DMS79 treated with DMSO at 0.1 percent for 48 hours (cell line): ENCODE measurements at regions not wholly inside any gene's neighbourhood (a gene's known extent, or its start where the extent isn't known, plus 50 kb on each side); places are given as distances from the start of the nearest gene placed in this dataset.
A peak's percentile ranks its signal among the peaks of the same experiment; 100 is the strongest.

Experiments
- DNase-seq: peaks from one replicate; lab custom pipeline; 2025; lab: John Stamatoyannopoulos, UW

DNA sequence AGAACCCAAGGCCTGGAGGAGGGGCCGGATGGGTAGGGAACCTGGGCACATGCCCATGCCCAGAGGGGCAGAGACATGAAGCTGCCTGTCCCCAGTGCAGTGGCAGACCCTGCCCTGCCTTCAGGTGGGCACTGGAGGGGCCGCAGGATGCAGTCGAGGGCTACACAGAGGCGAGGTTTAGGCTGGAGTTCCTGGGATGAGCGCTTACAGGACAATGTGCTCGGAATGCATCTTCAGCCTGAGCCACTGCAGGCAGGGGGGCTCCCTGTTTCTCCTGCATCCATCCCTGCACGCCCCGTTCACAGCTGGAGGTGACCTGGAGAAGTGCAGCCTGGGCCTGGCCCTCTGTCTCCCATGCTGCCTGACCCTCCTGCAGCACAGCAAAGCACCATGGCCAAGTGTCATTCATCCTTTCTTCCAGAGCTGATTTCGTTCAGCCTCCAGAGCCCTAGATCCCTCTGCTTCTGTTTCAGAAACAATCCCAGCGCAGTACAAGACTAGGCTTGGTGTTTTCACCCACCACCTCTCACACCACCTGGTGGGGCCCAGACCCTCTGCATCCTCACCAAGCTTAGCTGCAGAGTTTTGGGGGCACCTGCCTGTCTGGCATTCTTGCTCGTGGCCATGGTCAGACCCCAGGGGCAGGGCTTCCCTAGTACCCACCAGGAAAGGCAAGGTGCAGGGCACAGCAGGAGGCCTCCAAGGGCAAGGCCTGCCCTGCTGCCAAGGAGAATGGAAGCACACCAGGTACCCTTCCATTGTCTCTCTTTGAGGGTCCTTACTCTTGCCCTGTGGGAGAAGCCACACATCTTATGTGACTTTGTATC is 311.9 kb downstream of the TCERG1L start:
- DNase-seq: no peak

DNA sequence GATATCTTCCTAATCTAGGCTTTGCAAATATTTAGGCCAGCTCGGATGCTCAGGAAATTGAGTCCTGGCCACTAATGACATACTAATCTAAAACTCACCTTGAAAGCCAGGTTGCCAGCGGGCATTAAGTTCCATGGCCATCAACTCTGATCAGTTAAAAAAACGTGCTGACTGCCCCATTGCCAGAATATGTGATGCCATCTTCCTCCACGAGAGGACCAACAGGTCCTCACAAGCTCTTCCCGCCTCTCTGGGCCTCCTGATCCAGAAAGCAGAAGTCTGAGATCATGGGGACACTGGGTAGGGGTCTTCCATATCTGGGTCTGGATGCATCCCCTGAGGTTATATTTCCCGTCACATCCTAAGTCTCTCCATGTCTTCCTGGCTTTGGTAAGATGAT is 311.3 kb downstream of the TCERG1L start:
- DNase-seq: no peak

GRCh38 chr10:131000743-131001142 is 310.8 kb downstream of the TCERG1L start:
- no peak for DNase-seq

DNA sequence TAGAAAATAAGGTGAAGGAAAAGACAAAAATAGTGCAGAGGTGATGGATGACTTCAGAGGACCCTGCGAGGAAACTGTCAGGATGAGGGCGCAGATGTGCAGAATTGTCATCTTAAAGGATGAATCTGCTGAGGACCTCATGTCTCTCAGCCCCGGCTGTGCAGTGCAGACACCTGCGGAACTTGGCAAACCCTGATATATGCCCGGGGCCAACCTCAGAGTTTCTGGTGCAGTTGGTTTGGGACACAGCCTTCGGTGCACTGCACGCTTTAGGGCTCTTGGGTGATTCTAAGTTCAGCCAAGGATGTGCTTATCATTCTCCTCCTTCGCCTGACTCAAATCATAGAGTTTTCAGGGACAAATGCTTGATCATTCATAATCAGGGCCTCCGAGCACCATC is 310.1 kb downstream of the TCERG1L start:
- no peak for DNase-seq

DNA sequence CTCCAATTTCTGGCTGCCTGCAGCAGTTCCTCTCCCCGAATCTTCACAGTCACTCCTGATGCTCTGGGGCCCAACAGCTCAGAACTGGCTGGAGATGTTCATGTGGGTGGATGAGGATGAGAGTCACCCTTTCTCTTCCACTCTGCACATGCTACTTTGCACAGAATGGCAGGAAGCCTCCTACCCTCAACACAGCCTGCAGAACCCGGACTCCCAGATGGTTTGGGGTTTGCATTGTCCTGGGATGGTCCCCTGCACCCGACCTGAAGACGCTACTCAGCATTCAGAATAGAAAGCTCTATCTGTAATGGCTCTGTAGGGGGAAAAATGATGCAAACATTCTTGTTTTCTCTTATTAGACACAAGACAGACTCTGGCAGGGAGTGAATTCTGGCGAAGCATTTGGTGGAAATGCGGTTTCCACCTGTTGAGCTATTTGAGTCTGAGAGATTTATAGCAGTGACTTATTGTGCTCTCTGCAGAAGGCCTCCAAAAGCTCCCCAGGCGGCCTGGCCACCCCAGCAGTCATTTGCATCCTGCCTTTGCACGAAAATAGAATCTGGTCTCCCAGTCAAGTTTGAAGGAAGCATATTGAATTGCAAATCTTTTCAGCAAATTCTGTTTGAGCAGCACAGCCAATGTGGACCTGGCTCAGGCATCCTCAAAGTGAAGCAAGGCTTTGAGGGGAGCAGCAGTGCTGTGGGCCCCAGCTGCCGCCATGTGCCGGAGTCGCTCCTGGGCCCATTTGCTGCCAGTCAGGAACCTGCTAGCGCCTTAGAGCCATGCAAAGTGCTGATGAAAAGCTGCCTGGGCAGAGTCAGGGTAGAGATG is 309.3 kb downstream of the TCERG1L start:
- DNase-seq: no peak

DNA sequence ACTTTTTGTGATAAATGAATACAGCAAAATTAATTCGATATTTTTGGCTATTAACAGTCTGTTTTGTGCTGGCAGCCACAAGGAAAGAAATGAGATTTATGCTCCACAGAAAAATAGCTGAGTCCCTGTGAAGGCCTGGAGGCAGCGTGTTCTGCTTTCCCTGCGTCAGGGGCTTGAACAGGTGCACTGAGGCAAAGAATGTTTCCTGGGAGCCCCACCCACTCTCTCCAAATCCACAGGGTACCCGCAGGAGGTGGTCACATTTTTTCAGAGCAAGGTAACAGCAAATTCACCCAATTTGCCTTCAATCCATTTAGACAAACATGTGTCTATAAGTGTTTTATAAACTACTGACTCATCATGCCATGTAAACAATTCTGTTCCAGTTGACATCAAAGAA is 308.1 kb downstream of the TCERG1L start:
- DNase-seq: peak; percentile 9

GRCh38 chr10:131004276-131004675 is 307.2 kb downstream of the TCERG1L start:
- DNase-seq: no peak

DNA sequence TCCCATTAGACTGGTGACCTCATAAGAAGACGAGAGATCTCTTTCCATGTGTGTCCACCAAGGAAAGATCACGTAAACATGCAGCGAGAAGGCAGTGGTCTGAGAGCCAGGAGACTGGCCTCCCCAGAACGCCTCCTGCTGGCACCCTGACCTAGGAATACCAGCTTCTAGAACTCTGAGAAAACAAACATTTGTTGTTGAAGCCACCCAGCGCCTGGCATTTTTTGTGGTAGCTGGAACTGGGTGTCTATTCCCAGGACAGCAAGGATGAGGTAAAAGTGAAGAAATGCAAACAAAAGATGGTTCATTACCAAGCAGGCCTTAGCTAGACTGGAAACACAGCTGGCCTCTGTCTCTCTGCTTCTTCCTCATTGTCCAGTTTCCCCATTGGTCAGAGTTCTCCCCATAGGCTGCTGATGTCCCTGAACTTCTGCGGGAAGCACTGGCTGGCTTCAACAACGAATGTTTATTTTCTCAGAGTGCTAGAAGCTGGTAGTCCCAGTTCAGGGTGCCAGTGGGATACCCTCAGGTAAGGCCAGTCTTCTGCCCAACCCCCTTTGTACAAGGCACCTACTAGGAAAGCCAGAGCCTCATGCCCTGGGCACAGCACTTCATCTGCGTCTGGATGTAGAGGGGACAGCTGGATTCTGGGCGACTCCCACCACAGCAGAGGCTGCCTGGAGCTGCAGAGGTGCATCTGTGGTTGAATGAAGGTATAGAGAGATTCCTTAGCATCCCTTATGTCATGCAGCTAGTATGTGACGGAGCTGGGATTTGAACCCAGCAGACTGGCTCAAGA is 304.9 kb downstream of the TCERG1L start:
- no peak for DNase-seq

DNA sequence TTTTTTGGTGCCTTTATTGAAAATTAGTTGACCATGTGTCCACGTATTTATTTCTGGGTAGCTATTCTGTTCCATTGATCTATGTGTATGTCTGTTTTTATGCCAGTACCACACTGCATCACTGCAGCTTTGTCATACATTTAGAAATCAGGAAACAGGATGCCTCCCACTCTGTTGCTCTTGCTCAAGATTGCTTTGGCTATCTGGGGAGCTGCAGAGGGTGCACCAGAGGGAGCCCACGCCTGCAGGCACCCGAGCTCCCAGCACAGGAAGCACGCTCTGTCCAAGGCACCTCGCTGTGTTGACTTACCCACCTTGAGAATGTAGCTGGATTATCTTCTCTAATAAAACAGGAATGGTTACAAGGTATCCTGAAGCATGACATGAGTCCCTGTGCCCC is 301.7 kb downstream of the TCERG1L start:
- no peak for DNase-seq

DNA sequence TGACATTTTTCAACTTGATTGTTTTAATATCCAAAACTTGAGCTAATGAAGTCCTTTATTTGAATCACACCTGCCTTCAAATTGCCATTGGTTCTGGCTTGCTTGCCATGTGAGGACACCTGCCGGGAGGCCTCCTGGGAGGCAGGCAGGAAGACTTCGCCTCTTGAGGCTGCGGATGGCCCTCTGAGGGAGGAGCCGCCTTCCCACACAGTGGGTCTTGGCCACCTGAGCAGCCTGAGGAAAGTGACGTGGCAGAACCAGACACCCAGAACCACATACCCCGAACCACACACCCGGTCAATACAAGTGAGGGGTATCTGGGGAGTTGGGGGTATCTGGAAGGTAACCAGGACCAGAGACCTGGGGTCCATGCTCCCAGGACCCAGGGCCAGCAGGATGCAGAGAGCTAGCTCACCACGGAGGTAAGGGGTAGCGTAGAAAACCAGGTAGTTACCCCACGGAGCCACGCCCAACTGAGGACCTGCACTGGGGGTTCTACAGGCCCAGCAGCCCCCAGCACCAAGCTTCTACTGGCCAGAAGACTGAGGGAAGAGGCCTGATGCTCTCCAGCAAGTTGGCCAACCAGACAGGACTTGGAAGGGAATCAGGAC is 300.5 kb downstream of the TCERG1L start:
- DNase-seq: no peak

DNA sequence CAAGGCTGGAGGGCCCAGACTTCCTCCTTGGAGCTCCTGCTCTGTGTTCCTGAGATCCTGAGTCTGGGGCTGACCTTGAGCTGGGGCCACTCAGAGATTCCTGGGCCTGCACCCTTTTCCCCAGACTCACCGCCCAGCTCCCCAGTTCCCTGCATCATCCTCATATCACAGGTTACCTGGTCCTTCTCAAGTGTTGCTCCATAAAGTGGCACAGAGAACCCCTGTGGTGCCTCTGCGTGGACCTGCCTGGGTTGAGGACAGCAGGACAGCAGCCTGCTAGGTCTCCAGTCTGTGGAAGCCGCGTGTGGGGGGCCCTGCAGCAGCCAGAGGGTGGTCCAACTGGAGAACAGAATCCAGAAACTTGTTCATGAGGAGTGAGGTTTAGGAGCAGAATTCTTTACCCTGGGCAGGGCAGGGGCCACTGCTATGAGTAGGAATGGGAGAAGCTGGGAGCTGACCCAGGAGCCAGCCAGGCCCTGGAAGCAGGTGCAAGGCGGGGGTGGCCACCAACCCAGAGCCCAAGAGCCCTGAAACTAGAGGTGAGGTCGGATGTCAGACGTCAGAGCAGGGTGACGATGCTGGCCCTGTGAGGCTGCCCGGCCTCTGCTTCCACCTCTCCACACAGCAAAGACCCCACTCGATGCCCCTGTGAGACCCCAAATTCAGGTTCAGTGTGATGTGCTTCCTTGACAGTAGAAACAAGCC is 299.4 kb downstream of the TCERG1L start:
- DNase-seq: no peak

- DNase-seq: no peak
These were observed 298.9 kb downstream of the TCERG1L start for GRCh38 chr10:131012641-131012985.

- no peak for DNase-seq
These were observed 298.1 kb downstream of the TCERG1L start for GRCh38 chr10:131013281-131013912.

GRCh38 chr10:131014271-131014670 is 297.2 kb downstream of the TCERG1L start:
- DNase-seq: no peak

DNA sequence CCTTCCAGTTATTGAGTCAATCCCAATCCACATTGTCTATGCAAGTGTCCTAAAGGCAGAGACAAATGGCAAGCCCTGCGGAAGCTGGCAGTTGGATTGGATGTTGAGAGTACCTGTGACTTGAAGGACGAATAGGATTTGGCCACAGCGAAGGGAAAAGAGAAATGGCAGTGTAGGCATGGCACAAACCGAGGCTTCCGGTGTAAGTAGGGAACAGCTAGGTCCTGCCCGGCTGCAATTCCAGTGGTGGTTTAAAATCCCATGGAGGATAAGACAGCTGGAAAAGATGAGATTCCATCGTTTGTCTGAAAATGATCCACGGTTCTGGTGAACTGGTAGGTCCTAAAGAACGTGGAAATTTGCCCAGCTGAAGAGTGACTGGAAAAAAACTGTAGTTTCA is 296.2 kb downstream of the TCERG1L start:
- DNase-seq: no peak

DNA sequence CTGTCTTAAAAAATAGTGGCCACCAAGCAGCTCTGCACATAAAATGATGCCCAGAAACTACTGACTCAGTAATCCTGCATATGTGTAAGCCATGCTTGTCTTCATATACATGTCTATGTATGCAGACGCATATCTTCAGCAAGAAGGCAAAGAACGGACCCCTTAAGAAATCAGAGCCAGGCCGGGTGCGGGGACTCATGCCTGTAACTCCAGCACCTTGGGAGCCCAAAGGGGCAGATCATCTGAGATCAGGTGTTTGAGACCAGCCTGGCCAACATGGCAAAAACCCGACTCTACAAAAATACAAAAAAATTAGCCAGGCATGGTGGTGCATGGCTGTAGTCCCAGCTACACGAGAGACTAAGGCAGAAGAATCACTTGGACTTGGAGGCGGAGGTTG is 295.0 kb downstream of the TCERG1L start:
- no peak for DNase-seq

GRCh38 chr10:131017566-131018285 is 293.8 kb downstream of the TCERG1L start:
- DNase-seq: no peak

- DNase-seq: no peak
These were observed 292.5 kb downstream of the TCERG1L start for GRCh38 chr10:131018886-131019500.

DNA sequence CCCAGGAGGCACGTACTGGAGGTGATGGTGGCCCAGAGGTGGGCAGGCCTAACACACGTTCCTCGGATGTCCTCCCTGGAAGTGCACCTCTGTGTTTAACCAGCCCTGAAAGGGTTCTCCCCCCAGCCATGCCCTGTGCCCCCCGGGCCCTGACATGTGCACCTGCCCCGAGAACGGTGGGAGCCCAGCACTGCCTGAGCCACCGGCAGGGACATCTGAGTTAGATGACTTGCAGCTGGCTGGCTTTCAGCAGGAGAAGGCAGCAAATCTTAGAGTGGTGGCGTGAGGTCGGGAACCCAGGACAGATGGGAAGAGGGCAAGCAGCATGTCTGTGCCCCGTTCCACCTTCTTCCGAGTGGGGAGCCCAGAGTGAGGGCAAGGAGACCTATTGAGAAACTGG is 291.8 kb downstream of the TCERG1L start:
- DNase-seq: no peak

DNA sequence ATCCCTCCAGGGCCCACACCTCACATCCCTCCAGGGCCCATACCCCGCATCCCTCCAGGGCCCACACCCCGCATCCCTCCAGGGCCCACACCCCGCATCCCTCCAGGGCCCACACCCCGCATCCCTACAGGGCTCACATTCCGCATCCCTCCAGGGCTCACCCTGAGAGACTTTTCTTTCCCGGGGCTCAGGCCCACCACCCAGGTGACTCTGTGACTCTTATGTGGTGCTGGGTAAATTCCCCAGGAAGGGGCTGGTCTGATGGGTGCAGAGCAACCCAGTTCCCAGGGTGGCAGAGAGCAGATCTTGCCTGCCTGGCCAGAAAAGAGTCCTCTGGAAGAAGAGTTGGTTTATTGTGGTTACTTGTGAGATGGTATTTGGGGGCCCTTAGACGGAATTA is 290.7 kb downstream of the TCERG1L start:
- no peak for DNase-seq
